T-helper 1 cell (primary cell): ENCODE measurements at regions not wholly inside any gene's neighbourhood (a gene's known extent, or its start where the extent isn't known, plus 50 kb on each side); places are given as distances from the start of the nearest gene placed in this dataset.

Source experiments
- DNase-seq, 5 donors: peaks; one replicate each; pipeline ENCODE4 v3.0.0-alpha.2; 2012 to 2020

DNA sequence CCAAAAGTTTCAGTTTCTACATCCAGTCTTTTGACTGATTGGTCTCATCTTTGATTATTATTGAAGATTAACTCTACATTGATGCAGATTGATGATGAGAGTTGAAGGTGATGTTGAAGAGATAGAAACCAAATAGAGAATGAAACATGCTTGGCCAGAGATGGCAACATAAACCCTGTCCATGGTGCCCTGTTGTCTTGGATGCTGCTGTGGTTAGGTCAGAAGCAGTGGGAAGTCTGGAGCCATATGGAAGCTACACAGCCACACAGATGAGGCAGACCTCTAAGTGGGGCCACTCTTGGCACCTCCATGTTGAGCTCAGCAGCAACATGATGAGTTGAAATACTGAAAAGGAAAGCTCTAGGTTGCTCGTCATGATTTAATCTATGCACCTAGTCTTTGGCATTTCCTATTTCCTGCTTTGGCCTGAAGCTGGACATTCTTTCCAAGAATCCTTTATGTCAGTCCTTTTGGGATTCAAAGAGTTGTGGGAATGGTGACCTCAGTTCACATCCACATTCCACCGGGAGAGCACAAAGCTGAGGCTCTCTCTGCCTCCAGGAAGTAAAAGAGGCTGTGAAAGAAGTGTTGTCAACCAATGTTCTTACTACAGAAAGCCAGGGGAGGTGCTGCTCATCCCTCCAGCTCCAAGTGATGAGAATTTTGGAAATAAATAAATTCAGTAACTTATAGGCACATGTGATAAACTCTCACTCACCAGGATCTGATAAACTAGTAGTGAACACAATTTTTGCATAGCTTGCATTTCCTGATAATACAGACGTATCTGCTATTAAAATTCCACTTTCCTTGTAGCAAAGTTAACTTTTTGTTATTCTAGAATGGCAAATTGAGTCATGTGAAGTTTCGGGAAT lies 127.7 kb upstream of the MAF start:
- no peak for DNase-seq

- no peak for DNase-seq
Observed at GRCh38 chr16:79726902-79727301, 126.4 kb upstream of the MAF start.

- no peak for DNase-seq
Observed at GRCh38 chr16:79725051-79725450, 124.5 kb upstream of the MAF start.

DNA sequence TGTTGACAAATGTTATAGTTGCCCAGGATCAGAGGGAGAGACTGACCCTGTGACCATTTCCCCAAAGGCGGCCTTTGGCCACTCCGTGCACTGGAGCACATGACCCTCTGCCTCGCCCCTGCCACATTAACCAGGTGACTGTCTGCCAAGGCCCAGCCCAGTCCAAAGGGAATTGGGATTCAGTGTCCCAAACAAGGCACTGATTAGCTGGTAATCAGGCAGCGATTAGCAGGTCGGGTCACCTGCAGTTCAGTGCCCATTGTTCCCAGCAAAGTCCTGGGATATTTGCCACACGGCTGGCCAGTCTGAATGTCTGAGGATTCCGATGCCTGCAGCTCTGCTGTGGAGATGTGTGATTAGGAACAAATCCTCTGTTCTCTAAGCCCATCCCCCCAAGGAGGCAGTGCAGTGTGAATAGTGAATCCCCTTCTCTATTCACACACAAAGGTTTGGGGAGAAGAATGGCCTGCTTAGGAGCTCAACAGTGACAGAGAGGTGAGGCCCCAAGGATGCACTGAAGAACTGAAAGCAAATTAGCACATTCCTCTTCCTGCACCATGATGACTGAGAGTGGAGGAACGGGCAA lies 123.1 kb upstream of the MAF start:
- DNase-seq, result no peak

DNA sequence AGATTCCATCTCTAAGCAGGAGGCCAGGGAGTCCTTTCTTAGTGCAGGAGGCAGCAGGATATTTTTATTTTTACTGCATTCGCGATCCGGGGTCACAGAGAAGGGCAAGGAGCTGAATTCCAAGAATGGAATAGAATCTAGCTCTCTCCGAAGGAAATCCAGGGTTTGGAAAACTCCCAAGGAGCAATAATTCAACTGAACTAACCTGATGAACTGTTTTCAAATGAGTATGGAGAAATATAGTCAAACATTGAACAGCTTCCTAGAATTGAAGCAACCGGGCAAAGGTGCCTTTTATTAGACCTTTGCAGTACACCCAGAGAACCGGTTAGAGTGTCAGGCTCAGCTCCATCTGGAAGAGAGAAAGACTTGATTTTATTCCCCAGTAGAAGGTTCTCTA lies 120.7 kb upstream of the MAF start:
- no peak for DNase-seq

GRCh38 chr16:79717333-79718137 lies 117.0 kb upstream of the MAF start:
- DNase-seq, result no peak

GRCh38 chr16:79716645-79717332 lies 116.3 kb upstream of the MAF start:
- peak in 1 of 5 donors; percentile 22 for DNase-seq

DNA sequence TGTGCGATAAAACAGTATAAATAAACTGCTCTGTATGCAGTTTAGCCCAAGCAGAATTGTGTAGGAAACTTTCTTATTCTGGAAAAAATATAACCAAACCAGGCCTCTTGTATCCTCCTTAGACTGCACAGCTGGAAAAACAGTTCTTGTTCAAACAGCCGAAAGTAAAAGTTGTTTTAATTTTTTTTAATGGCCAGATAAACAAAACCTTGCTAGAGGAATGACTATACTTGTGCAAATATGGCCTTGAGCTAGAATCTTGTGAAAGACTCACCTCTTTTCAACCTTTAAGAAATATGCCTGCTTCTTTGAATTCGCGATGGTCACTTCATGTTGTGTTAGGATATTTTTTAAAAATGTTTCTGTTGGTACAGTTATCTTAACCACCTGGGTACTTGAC lies 114.5 kb upstream of the MAF start:
- DNase-seq, result no peak

GRCh38 chr16:79714440-79714839 lies 113.9 kb upstream of the MAF start:
- DNase-seq, result no peak

GRCh38 chr16:79713609-79714309 lies 113.2 kb upstream of the MAF start:
- peak in 1 of 5 donors; percentile 54 for DNase-seq

DNA sequence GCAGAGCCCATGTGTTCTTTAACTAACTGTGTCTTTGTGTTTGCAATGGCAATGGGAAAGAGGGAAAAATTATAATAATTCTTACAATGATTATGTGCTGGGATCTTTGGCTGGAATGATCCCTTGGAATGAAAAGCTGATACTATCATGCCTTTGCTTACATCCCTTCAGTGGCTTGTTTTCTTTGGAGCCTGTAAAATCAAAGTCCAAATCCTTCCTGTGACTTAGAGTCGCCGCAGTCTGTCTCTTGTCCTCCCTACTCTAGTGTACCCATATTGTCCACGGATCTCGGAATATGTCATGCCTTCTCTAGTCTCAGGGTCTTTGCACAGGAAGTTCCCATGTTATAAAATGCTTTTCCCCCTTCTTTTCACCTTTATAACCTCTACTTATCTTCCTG lies 111.7 kb upstream of the MAF start:
- no peak for DNase-seq

DNA sequence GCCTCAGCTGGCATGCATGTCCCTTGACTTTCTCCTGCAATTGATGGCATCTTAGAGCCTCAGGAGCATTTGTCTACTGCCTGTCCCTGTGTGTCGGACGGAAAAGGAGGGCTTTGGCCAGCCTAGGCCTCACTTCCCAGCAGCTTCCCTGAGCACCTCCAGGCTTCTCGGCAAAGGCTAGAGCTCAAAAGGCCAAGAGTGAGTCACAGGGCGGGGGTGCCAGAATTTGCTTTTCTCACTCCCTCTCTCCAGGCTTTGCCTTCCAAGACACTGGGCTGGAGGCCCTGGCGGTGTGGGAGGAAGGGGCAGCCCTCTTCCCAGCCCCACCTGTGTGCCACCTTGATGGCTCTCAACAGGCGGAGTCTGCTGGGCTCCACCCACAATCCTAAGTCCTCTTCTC lies 107.3 kb upstream of the MAF start:
- DNase-seq, result no peak

DNA sequence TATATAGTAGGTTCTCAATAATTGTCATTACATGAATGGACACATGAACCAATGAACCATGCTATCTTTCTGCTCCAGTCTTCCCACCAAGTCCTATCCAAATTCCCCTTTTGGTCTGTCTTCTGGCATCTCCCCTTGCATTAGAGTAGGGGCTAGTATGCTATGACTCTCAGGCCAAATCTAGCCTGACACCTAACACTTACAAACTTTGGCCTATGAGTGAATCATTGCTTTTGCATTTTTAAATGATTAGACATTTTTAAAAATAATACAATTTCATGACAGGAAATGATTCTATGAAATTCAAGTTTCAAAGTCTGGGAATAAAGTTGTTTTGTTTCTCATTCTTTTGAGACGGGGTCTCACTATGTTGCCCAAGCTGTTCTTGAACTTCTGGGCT lies 102.5 kb upstream of the MAF start:
- no peak for DNase-seq

DNA sequence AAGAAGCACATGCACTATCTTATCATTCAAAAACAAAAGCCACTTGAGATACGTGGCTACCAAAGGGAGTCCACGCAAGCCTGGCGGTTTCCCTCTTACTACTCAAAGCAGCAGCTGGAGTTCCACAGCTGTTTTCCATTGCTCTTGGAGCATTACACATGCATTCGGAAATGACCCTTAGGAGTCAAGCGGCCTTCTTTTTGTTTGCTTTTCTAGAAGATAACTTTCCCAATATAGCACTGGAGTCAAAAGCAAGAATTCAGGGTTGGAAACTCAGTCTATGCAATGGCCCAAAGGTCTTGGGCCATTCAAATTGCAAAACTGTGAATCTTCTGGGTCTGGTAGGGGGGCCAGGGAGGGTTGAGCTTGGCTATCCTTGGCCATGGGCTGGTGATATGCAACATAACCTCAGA lies 97.8 kb upstream of the MAF start:
- no peak for DNase-seq

DNA sequence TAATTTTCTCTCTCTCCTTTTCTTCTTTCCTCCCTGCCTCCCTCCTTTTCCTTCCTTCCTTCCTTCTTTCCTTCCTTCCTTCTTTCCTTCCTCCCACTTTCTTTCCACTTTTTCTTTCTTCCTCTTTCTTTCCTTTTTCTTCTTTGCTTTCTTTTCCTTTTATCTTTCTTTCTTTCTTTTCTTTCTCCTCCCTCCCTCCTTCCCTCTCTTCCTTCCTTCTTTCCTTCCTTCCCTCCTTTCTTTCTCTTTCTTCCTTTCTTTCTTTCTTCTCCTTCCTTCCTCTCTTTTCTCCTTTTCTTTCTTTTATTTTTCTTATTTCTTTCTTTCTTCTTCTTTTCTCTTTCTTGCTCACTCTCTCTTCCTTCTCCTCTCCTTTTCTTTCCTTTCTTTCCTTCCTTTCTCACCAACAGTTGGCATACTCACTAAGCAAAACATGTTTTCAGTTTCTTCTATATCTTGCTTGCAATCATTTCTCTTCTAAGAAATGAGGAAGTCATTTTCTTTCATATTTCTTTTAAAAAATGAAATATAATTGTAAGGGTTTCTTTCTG lies 97.1 kb upstream of the MAF start:
- no peak for DNase-seq

DNA sequence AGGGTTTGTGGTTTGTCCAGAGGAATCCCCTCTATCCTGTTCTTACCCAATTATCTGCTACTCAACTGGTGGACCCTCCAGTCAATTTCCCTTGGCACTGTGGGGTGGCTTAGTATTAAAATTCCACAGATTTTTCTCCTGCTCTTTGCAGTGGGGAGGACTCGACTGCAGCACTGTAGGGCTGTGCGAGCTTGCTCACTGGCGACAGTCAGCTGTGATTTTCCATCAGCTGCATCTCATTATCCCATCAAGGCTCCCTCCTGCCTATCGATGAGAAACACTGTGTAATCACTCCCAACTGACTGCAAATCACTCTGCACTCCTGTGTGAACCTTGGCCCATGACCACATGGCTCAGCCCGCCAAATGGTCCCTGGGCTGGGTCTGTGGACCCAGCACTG lies 90.5 kb upstream of the MAF start:
- DNase-seq, result no peak

GRCh38 chr16:79690159-79690558 lies 89.6 kb upstream of the MAF start:
- DNase-seq, result no peak

GRCh38 chr16:79687249-79688130 lies 87.0 kb upstream of the MAF start:
- DNase-seq, result no peak

DNA sequence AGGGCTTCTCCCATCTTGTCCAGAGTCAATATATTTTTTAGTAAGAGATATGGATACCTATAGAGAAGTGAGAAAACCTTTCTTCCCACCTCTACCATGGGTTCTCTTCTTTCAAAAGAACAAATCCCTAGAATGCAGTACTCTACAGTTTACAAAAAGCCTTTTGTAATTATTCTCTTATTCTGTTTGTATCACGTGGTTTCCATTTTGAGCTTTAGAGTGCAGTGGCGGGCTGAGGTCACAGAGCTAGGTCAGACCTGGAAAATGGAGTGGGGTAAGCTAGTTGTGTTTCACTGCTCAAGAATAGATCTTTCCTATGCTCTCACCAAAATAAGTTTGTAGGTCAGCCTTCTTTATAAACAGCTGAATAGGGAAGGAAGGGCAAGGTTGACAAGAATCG lies 85.3 kb upstream of the MAF start:
- DNase-seq, result no peak

DNA sequence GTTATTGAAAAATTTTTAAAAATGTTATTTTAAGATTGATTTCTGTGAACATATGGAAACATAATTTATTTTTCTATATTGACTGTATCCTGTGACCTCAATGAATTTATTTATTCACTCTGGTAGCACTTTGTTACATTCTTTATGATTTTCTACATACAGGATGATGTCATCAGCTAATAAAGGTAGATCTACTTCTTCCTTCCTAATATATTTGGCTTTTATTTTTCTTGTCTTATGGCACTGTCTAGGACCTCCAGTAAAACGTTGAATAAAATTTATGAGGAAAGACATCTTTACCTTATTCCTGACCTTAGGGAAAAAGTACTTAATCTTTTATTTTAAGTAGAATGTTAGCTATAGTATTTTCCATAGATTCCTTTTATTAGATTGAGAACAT lies 78.8 kb upstream of the MAF start:
- no peak for DNase-seq
